Dermis blood vessel endothelial cell (primary cell): ENCODE measurements at regions not wholly inside any gene's neighbourhood (a gene's known extent, or its start where the extent isn't known, plus 50 kb on each side); places are given as distances from the start of the nearest gene placed in this dataset.

Experiments used
- DNase-seq: peaks from one replicate; pipeline ENCODE4 v3.0.0; 2010

DNA sequence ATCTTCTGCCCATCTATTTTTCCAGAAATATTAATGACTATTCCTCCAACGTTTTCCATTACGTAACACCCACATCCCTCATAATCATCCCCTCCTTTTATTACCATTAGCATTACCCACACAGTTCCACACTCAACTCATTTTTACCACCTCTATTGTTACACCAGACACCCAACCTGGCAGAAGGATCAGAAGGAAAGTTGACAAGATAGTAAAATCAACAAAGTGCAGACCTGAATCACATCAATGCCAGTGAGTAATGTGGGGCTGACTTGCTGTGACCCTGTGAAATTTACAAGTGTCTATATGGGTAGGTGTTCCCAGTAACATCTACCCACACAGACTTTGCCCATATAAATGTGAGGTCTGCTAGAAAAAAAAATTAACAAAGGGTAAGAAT, 568.2 kb downstream of the MAFB start:
- no peak for DNase-seq

DNA sequence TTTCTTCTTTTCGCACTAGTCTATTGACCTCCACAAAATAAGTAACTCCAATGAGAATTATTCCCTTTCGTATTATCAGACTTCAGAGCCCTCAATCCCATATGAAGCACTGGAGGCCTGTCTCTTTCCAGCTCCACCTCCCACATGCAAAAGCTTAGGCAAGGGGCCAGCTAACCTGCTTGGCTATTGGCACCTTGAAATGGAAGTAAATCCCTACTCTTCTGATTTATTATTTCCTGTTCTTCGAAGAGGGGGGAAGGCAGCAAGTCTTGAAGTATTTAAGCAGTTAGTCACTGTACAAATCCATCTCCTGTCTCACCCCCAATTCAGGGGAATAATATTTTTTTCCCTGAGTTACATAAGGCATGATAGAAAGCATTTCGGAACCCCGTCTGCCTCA, 577.8 kb downstream of the MAFB start:
- no peak for DNase-seq

DNA sequence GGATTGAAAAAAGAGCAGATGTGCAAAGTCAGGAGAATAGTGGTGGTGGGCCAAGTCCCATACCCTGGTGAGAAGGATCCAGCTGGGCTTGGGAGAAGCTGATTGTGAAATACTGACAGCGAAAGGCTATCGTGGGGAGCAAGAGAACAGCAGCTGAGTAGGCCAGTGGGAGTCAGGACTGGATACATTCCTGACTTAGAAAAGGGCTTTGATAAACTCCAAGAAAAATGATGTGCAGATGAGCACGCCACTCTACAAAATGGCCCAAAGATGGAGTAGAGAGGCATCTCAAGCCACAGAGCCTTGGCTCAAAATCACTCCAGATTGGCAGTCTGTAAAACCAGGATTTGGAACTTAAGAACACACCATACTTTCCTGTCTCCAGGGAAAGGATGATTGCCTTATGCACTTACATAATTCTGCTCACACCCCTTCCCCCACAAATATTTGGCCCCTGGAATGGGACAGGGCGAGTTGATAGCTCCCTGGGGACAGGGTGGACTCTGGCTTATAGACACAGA, 578.7 kb downstream of the MAFB start:
- DNase-seq = no peak

DNA sequence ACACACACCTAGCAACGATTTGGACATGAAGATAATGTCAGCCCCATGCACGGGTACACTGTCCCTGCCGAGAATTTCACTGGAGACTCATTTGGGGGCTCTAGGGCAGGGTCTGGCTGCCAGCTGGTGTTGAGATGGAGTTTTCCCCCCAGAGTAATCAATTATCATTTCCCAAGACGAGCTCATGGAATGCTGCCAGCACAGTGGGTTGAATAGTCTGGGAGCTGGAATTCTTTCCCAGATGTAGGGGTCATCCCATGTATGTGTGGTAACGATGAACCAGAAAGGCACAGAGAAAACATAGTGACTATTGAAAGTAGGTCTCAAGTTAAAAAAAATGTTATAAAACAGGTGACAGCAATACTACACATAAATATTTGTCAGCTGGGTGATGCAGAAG, 579.9 kb downstream of the MAFB start:
- no peak for DNase-seq

DNA sequence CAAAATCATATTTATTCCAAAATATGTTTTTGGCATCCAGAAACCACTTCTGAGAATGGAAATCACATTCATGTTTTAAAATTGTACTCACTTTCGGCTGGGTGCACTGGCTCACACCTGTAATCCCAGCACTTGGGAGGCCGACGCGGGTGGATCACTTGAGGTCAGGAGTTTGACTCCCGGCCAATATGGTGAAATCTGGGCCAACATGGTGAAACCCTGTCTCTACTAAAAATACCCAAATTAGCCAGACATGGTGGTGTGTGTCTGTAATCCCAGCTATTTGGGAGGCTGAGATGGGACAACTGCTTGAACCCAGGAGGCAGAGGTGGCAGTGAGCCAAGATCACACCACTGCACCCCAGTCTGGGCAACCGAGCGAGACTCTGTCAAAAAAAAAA, 580.7 kb downstream of the MAFB start:
- DNase-seq = no peak

DNA sequence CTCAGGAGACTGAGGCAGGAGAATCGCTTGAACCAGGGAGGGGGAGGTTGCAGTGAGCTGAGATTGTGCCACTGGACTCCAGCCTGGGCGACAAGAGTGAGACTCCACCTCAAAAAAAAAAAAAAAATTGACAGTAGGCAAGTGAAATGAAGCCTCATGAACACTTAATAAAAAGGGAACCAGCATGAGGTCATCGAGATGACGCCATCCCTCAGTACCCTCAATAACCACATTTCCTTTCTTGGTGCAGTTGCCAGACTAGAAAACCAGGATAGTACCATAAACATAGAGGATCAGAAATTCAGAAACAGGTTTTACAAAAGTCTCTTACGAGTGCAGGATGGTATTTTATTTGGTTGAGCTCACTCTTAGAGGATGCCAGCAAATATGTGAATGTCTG, 584.1 kb downstream of the MAFB start:
- DNase-seq = no peak

DNA sequence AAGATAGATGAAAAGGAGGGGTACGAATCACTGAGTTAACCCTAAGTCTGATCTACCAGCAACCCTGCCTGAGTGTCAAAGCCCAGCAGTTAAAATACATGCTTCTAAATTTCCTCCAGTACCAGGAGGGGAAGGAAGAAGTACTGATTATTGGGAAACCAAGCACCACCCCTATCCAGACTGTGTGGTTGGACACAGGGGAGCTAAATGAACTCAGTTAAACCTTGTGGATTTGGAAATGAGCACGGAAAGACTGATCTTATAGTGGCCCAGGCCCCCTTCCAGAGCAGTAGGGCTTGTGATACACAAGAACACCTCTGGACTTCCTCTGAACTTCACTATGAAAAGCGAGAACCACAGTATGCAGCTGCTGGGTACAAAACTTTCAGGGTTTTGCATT, 585.6 kb downstream of the MAFB start:
- no peak for DNase-seq

DNA sequence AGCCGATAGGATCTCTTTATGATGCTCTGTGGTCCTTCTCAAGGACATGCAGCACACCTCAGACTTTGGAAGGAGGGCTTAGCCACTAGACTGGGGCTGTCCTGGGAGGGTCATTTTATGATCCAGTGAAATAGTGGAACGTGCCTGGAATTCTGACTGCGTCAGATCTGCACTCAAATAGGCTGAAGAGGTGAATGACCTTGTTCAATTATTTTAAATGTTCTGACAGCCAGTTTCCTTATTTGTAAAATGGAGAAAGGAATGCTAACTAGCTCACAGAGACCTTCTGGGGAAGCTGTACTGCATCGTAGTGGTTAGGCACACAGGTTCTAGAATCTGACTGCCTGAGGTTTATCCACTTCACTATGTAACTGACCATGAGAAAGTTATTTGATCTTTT, 587.5 kb downstream of the MAFB start:
- no peak for DNase-seq

DNA sequence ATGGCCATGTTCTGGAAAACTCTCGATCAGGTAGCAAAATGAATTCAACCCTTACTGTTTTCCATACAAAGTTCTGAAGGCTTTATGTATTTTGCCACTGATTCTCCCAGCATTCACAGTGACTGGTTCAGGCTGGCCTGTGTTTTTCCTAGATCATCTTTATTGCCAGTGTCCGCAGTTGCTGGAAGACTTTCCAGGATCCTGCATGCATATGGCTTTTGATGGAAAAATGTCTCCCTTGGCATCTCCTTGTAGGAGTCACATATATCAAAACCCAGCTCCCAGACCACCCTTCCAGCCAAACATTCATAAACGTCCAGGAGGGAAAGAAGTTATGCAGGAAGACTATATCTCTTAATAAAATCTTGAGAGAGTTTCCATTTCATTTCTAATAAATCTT, 588.8 kb downstream of the MAFB start:
- DNase-seq = no peak

DNA sequence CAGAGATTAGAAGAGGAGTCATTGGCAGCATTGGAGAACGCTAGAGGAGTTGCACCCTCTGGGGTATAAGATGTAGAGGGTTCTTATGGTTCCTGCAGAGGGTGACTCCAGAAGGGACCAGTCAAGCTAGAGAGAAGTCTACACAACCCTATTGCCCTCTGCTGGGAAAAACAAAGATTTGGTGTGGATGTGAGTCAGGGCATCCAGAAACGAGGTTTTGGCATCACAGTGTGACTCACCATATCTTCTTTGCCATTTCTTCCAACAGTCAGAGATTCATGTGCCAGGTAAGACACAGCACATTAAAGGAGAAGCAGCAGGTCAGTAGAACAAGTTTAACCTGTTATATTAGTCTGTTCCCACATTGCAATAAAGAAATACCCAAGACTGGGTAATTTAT, 598.8 kb downstream of the MAFB start:
- no peak for DNase-seq

DNA sequence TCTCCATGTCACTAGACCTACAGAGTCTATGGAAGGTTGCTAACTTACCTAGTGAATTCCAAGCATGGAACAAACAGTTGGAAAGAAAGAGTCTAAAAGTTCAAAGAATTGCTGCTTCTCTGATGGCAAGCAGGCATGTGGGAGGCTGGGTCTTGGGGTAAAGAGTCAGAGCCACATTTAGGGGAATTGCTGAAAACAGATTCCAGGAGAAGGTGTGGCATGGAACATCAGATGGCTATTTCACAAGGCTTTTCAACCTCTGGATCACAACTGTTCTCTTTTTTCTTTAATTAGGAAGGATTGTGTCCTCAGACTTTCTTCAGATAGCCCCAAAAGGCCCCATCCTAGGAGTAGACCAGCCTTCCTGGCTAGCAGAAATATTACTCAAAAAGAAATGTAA, 601.5 kb downstream of the MAFB start:
- DNase-seq = no peak

DNA sequence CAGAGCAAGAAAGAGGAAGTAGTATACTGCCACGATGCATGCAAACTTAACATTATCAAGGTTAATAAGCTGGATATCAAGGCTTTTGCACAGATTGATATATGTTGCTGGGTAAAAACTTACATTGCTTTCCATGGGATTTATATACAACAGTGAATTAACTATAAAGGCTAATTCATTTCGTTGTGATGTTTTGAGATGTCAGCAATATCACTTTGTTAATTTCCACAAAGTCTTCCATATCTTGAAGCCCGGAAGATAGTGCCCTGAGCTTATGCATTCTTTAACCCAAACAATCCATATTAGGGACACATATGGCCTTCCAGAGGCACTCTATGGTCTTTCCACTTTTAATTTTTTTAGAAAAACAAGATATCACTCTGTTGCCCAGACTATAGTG, 603.5 kb downstream of the MAFB start:
- no peak for DNase-seq

DNA sequence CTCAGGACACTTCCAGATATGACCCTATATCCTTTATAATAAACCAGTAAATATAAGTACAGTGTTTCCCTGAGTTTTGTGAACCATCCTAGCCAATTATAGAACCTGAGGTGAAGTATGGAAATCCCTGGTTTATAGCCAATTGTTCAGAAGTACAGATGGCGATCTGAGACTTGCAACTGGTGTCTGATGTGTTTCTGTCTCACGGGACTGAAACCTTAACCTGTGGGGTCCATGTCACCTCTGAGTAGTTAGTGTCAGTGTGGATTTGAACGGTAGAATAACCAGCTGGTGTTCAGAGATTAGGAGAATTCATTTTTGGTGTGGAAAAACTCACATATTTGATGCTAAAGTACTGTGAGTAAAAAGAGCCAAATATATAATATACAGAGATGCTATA, 606.6 kb downstream of the MAFB start:
- DNase-seq = no peak

DNA sequence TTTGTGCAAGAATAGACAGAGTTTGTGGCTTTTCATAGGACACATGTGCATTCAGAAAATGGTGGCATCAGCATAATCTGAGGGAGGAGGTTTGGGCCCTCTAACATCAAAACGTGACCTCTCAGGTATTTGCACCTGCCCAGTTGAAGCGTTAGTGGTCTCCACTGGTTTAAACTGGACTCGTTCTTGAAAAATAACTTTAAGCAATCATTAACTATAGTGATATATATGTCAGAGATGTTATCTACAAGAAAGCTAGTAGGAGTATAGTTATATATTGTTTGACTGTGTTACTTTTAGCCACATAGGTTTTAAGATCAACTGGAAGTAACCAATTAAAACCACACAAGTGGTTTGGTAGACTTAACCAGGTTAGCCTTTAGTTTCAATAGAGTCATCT, 607.4 kb downstream of the MAFB start:
- no peak for DNase-seq

DNA sequence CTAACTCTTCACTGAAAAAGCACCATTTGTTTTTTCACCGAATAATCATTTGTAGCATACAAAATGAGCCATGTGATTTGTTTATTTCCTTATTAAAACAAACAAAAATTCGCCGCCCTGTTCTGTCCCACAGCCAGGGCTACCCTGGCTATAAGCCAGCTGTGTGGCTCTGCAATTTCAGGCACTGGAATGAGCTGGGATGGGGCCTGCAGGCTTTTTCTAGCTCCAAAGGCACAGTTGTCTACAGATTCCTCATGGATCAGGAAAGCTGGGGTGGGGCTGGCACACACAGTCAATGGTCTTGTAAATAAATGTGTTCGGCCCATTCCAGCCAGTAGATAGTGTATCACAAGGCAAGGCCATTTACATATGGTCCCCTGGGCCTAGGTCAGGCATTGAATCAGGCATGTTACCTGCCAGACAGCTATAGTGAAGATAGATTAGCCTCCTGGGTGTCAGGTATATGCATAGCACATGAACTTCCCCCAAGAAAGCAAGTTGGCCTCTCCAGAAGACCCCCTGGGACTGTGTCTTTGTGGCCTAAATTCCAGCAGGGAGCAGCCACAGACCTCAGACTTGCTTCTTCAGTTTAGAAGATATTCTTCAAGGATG, 608.9 kb downstream of the MAFB start:
- DNase-seq = no peak

DNA sequence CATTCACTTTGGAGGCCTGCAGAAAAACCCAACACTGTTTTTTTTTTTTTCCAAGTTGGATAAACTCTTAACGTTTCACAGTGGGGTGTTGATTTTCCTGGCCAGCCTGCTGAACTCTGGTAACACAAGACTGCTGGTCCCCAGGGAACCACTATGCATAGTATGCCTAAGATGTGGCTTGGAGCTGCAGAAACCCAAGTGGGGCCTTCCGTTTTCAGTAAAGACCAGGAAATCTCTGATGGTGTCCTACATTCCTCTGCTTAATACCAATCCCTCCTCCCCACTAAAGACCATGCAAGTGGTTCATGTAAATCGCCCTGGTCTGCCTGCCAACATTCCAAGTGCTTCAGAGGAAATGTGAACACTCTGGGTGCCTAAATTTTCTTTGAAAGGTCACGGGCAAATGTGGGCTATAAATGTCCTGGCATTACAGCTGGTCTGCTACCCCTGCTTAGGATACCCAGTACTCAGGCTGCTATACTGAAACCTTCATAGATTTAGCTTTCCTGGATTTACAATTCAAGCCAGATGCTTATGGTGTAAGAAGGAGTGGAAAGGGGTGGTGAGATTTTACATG, 615.4 kb downstream of the MAFB start:
- DNase-seq = no peak

DNA sequence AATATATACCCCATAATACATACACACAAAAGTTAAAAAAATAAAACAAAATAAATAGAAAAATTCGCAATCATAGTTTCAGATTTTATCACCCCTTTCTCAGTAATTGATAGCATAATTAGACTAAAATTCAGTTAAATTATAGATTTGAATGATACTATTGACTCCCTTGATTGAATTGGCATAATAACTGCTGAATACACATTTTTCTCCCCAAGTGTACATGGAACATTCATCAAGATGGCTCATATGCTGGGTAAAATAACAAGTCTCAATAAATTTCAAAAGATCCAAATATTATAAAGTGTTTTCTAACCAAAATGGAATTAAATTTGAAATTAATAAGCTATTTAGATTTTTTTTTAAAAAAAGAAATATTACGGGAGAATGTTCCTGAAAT, 616.1 kb downstream of the MAFB start:
- DNase-seq = no peak

DNA sequence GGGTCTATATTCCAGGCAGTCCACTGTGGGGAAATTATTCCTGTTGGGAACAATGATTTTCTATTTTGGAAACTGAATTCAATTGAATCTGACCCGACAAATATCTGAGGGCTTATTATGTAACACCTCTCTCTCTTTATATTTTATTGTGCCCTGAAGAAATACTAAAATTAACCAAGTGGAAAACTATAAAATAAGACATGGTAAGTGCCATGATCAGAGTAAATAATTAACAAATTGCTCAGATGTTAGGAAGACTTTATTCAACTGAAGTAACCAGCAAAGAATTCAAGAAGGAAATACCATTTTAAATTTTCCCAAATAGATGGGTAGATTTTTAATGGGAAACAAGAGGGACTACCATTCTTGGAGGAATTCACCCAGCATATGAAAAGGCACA, 632.9 kb downstream of the MAFB start:
- DNase-seq = no peak

DNA sequence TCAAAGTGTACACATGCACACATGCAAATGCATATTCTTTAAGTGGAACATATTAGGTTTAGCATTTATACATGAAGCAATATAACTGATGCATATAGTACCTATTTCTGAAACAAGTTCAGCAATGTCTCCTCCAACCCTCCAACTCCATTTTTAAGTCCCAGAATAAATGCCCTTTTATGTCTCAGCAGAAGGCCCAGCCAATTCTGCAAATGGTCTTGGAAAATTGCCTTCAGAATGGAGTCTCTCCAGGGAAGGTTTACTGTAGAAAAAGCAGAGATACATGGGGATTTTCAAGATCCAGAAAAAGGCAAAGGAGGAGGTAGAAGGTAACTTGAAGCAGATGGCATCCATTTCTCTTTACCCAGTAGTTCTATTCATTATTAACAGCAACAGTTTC, 633.3 kb downstream of the MAFB start:
- no peak for DNase-seq

DNA sequence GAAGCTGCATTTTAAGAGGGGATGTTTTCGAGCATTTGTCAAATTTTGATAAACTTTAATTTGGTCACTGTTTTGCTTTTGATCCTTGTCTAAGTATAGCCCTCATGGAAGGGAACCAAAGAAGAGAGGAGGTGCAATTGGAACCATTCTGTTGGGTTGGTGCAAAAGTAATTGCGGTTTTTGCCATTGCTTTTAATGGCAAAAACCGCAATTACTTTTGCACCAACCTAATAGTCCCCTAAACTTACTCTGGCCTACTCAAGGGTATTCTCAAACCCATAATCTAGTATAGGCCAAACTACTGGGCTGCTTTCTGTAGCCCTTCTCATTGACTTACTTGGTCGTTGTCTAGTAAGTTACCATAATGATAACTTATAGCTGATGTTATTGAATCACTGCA, 634.7 kb downstream of the MAFB start:
- DNase-seq = no peak

DNA sequence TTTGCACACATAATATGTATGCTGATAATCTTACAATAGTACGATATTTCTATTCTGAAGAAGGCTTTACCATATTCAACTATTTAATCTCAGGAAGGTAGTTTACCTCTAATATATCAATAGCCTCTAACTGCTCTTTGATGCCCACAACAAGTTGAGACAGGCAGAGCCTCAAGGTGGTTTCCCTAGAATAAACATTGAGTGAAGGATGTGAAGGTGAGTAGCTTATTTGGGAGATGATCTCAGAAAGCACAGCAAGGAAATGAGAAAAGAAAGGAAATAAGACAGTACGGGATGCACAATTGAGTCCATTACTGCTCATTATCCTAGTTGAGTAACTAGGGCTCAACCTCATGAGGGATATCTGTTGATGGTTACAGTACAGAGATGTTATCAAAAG, 638.4 kb downstream of the MAFB start:
- DNase-seq = no peak

DNA sequence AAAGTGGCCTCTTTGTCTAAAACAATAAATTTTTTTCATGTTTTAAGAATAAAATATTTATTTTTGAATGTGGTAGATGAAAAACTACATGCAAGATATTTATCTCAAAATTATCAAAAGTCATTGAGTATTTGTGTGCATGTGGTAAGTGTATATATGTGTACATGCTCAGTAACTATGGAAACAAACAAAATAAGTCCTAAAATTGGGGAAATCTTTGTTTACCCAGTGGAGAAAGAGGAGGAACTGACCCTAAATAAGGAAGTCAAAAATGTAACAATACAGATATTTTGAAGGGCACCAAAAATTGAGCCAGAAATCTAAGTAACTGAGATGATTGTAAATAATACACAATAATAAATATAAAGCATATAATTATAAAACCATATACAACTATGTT, 639.2 kb downstream of the MAFB start:
- no peak for DNase-seq

DNA sequence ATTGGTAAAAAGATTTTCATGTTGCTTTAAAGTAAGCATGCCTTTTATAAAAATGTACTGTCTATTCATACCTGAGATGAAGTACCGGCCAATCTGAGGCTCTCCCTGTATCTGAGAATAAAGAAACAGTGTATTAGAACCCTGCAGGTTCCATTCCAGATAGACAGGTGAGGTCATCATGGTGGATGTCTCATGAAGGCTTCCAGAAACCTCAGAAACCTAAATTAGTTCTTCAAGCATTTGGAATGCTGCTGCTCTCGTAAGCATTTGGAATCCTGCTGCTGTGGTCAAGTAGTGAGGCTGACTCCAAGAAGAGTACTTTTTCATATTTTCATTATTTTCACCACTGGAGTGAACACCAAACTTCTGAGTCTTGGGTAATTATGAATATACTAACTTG, 642.3 kb downstream of the MAFB start:
- DNase-seq = no peak

DNA sequence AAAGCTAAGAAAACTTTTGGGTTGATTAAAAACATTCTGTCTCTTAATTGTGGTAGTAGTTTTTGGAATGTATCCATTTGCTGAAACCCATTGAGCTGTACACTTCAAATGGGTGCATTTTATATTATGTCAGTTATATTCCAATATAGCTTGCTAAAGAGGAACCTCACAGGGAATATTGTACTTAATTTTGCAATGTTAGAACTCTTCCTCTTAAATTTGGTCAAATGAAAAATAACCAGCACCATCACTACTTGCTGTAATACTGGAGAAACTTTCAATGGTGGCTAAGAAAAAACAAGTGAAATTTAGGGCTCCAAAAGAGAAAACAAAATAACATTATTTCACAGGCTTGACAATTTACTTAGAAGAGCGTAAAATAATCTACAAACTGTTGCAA, 651.5 kb downstream of the MAFB start:
- no peak for DNase-seq

DNA sequence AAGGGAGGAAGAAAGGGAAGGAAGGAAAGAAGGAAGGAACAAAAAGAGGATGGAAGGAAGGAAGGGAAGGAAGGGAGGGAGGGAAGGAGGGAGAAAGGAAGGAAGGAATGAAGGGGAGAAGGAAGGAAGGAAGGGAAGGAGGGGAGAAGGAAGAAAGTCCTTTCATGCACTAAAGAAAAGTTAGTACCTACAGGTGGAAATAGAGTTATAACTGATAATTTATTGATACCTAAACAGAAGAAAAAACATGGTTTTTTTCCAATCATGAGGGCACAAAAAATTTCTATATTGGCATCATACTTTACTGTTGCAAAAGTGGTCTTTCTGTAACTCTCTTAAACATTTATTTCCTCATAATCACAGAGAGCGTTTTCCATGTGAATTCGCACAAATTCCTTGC, 659.4 kb downstream of the MAFB start:
- no peak for DNase-seq
